IMR-90 (cell line): ENCODE measurements at regions not wholly inside any gene's neighbourhood (a gene's known extent, or its start where the extent isn't known, plus 50 kb on each side); places are given as distances from the start of the nearest gene placed in this dataset.
"Not testable (repeated sequence)": the region's sequence is repeated elsewhere in the genome, so short reads cannot be mapped to it uniquely, and the experiment has no call there.

Experiments
- ATAC-seq: fragments of 200-7000 bp; cut with Tn5 transposase; 2 replicates; pipeline ENCODE4 v1.9.1; 2020; ENCODE audit warnings: low read depth, mild to moderate bottlenecking, moderate library complexity
- BruUV-seq: library from RNA; stranded (reverse); fragments of 400-500 nt; replicated peaks from 2 replicates; lab custom pipeline; 2021; lab: Mats Ljungman, UMichigan
- CTCF ChIA-PET: fragments of 300-600 bp; formaldehyde crosslinking; extraction: SDS; loops from one replicate; lab custom pipeline; 2021; ENCODE audit warnings: antibody characterized with exemption; lab: Yijun Ruan, JAX
- POLR2A ChIA-PET: fragments of 300-600 bp; sonication (Branson Sonifier 250); formaldehyde crosslinking; loops from one replicate; lab custom pipeline; 2022; ENCODE audit warnings: antibody characterized with exemption; ENCODE audit not compliant: unreplicated experiment; lab: Charles Lee
- DNase-seq: peaks from one replicate; pipeline ENCODE4 v3.0.0; 2013
- H2AFZ ChIP-seq: replicated peaks from 2 replicates; pipeline ENCODE3; 2013; ENCODE audit warnings: low read length, mild to moderate bottlenecking; ENCODE audit not compliant: poor library complexity
- H2AK5ac ChIP-seq: 2 replicates; pipeline ENCODE4 v1.6.1; 2013; ENCODE audit warnings: low read depth, low read length, inconsistent platforms
- H2AK9ac ChIP-seq: replicated peaks from 2 replicates; pipeline ENCODE3; 2013; ENCODE audit warnings: mild to moderate bottlenecking, low read depth, low read length, moderate library complexity; ENCODE audit not compliant: poor library complexity
- H2BK120ac ChIP-seq: 2 replicates; pipeline ENCODE4 v1.6.1; 2013; ENCODE audit warnings: low read depth, low read length, inconsistent platforms
- H2BK15ac ChIP-seq: 3 replicates; pipeline ENCODE4 v1.6.1; 2013; ENCODE audit warnings: low read depth, low read length, inconsistent platforms
- H2BK20ac ChIP-seq: 2 replicates; pipeline ENCODE4 v1.6.1; 2013; ENCODE audit warnings: low read depth, mild to moderate bottlenecking, inconsistent platforms, low read length, moderate library complexity
- H2BK5ac ChIP-seq: 2 replicates; pipeline ENCODE4 v1.6.1; 2013; ENCODE audit warnings: mild to moderate bottlenecking, low read depth, low read length, inconsistent platforms; ENCODE audit not compliant: poor library complexity, severe bottlenecking
- H3K14ac ChIP-seq: replicated peaks from 2 replicates; pipeline ENCODE4 v1.6.1; 2013; ENCODE audit warnings: low read depth, low read length, inconsistent platforms
- H3K18ac ChIP-seq: 2 replicates; pipeline ENCODE4 v1.6.1; 2013; ENCODE audit warnings: low read depth, low read length, control low read depth
- H3K23ac ChIP-seq: 2 replicates; pipeline ENCODE4 v1.6.1; 2013; ENCODE audit warnings: low read depth, low read length, inconsistent platforms
- H3K27ac ChIP-seq: 2 replicates; pipeline ENCODE4 v1.5.1; 2013; ENCODE audit warnings: mild to moderate bottlenecking, control low read depth, low read length; ENCODE audit not compliant: insufficient read depth
- H3K27me3 ChIP-seq: 2 replicates; pipeline ENCODE4 v1.6.1; 2013; ENCODE audit warnings: low read length; ENCODE audit not compliant: control insufficient read depth, insufficient read depth
- H3K36me3 ChIP-seq: 2 replicates; pipeline ENCODE4 v1.6.1; 2013; ENCODE audit warnings: low read length, mixed read lengths; ENCODE audit not compliant: control insufficient read depth, insufficient read depth
- H3K4ac ChIP-seq: 2 replicates; pipeline ENCODE4 v1.6.1; 2013; ENCODE audit warnings: low read depth, low read length, inconsistent platforms
- H3K4me1 ChIP-seq: 2 replicates; pipeline ENCODE4 v1.6.1; 2013; ENCODE audit warnings: low read length, mixed read lengths; ENCODE audit not compliant: control insufficient read depth, insufficient read depth
- H3K4me2 ChIP-seq: 2 replicates; pipeline ENCODE4 v1.6.1; 2013; ENCODE audit warnings: low read depth, mild to moderate bottlenecking, control low read depth, low read length, moderate library complexity
- H3K4me3 ChIP-seq: 2 replicates; pipeline ENCODE4 v1.5.1; 2013; ENCODE audit warnings: low read depth, mild to moderate bottlenecking, control low read depth, low read length, moderate library complexity; ENCODE audit not compliant: insufficient read depth
- H3K56ac ChIP-seq: 2 replicates; pipeline ENCODE4 v1.6.1; 2013; ENCODE audit warnings: low read length, inconsistent platforms; ENCODE audit not compliant: insufficient read depth; ENCODE audit errors: extremely low read depth
- H3K79me1 ChIP-seq, 2 experiments: 2 replicates each; pipeline ENCODE4 v1.6.1; 2013; ENCODE audit warnings: low read length in 2 of 2, inconsistent platforms in 1 of 2, low read depth in 1 of 2
- H3K9ac ChIP-seq: 2 replicates; pipeline ENCODE4 v1.6.1; 2013; ENCODE audit warnings: low read depth, low read length, control low read depth
- H3K9me1 ChIP-seq: 2 replicates; pipeline ENCODE4 v1.6.1; 2013; ENCODE audit warnings: low read length, inconsistent platforms; ENCODE audit not compliant: insufficient read depth
- H3K9me3 ChIP-seq: 2 replicates; pipeline ENCODE4 v1.6.1; 2013; ENCODE audit warnings: low read length; ENCODE audit not compliant: control insufficient read depth, insufficient read depth
- H4K20me1 ChIP-seq: 2 replicates; pipeline ENCODE4 v1.6.1; 2013; ENCODE audit warnings: low read length, inconsistent platforms; ENCODE audit not compliant: insufficient read depth
- H4K5ac ChIP-seq: 2 replicates; pipeline ENCODE4 v1.6.1; 2013; ENCODE audit warnings: mild to moderate bottlenecking, low read depth, low read length, control low read depth
- H4K8ac ChIP-seq, 2 experiments: 2 replicates each; pipeline ENCODE4 v1.6.1; 2013; ENCODE audit warnings: low read depth in 2 of 2, low read length in 2 of 2, control low read depth in 1 of 2, inconsistent platforms in 1 of 2
- H4K91ac ChIP-seq: 2 replicates; pipeline ENCODE4 v1.6.1; 2013; ENCODE audit warnings: low read depth, low read length, inconsistent platforms; ENCODE audit not compliant: insufficient read depth
- dilution Hi-C: fragments of 300-500 bp; cut with HindIII; formaldehyde crosslinking; loops from one replicate; pipeline ENCODE4 v1.14.3; 2018; ENCODE audit warnings: low sequenced_read_pairs; ENCODE audit not compliant: unreplicated experiment
- in situ Hi-C: fragments of 300-500 bp; cut with MboI; formaldehyde crosslinking; loops from 3 replicates; pipeline ENCODE4 v1.14.3; 2019; ENCODE audit warnings: low sequenced_read_pairs, inconsistent platforms, mixed read lengths
- intact Hi-C: fragments of 100-400 bp; cut with micrococcal nuclease; formaldehyde crosslinking; loops from 2 replicates; pipeline ENCODE4 v1.10.0; 2022

DNA sequence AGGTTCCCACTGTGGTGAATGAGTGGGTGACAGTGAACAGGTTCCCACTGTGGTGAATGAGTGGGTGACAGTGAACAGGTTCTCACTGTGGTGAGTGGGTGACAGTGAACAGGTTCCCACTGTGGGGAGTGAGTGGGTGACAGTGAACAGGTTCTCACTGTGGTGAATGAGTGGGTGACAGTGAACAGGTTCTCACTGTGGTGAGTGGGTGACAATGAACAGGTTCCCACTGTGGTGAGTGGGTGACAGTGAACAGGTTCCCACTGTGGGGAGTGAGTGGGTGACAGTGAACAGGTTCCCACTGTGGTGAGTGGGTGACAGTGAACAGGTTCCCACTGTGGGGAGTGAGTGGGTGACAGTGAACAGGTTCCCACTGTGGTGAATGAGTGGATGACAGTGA, 637.6 kb downstream of the UQCRFS1 start:
- peaks cover 31% of the 10 kb centered on the region for H3K9me3 ChIP-seq
- H2BK15ac ChIP-seq, H2AFZ ChIP-seq, CTCF ChIA-PET, H4K91ac ChIP-seq, dilution Hi-C loops, H3K56ac ChIP-seq, H3K4me2 ChIP-seq, intact Hi-C loops, H4K8ac ChIP-seq, H3K27me3 ChIP-seq, H2AK9ac ChIP-seq, H2BK20ac ChIP-seq, H2AK5ac ChIP-seq, BruUV-seq, POLR2A ChIA-PET, H2BK5ac ChIP-seq, H4K20me1 ChIP-seq, H3K4me3 ChIP-seq, H2BK120ac ChIP-seq, H4K5ac ChIP-seq, H3K18ac ChIP-seq, H3K14ac ChIP-seq, H3K27ac ChIP-seq, H3K23ac ChIP-seq, H3K9ac ChIP-seq, H3K36me3 ChIP-seq, H3K9me1 ChIP-seq, ATAC-seq, H3K79me1 ChIP-seq, H3K4ac ChIP-seq, in situ Hi-C loops, H3K4me1 ChIP-seq, DNase-seq: not testable (repeated sequence)
